ENCODE measurements at regions not wholly inside any gene's neighbourhood (a gene's known extent, or its start where the extent isn't known, plus 50 kb on each side); places are given as distances from the start of the nearest gene placed in this dataset.
"Not testable (repeated sequence)": the region's sequence is repeated elsewhere in the genome, so short reads cannot be mapped to it uniquely, and the experiment has no call there.

DNA sequence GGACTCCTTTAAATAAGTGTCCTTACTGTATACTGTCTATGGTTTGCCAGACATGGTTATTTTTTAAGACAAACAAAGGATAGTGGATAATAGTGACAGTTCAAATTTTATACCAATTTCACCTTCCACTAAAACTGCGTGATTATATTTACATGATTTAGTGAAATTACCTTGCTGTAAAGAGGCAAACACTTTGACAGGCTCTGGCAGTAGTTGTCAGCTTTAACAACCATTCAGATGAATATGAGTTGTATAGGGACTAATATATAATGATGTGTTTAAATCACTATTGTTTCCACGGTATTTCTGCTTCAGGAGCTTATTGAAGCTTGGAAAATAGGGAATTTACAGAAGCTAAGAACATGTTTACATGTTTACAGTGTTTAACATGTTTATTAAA, 1364.0 kb downstream of the FSCB start:
- no peak for DNase-seq

- no peak for DNase-seq
Observed at GRCh38 chr14:43141636-43142191, 1365.4 kb downstream of the FSCB start.

DNA sequence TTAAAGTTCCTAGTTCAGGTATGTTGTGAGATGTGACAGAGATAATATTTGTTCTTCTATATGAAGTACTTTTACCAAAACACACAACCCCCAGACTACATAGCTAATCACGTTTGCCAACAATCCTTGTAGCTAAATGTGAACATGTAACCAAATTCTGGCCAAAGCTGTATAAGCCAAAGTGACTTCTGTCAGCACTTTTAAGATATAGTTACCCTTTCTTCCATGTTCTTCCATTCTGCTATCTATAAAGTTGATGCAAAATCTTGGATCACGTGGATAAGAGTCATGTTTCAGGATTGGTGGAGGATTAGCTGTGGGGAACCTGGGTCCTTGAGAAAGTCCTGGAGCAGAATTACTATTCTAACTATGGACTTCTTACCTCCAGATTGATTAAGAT, 1366.6 kb downstream of the FSCB start:
- DNase-seq, result no peak

GRCh38 chr14:43135877-43136411, 1371.1 kb downstream of the FSCB start:
- DNase-seq, result no peak

GRCh38 chr14:43132441-43132840, 1374.6 kb downstream of the FSCB start:
- DNase-seq, result no peak

DNA sequence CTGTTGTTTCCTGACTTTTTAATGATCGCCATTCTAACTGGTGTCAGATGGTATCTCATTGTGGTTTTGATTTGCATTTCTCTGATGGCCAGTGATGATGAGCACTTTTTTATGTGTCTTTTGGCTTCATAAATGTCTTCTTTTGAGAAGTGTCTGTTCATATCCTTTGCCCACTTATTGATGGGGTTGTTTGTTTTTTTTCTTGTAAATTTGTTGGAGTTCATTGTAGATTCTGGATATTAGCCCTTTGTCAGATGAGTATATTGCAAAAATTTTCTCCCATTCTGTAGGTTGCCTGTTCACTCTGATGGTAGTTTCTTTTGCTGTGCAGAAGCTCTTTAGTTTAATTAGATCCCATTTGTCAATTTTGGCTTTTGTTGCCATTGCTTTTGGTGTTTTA, 1378.7 kb downstream of the FSCB start:
- not testable (repeated sequence) for DNase-seq

DNA sequence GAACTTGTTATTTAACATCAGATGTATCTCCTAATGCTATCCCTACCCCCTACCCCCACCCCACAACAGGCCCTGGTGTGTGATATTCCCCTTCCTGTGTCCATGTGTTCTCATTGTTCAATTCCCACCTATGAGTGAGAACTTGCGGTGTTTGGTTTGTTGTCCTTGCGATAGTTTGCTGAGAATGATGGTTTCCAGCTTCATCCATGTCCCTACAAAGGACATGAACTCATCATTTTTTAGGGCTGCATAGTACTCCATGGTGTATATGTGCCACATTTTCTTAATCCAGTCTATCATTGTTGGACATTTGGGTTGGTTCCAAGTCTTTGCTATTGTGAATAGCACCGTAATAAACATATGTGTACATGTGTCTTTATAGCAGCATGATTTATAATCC, 1379.2 kb downstream of the FSCB start:
- DNase-seq, result not testable (repeated sequence)

GRCh38 chr14:43123544-43123943, 1383.5 kb downstream of the FSCB start:
- no peak for DNase-seq

DNA sequence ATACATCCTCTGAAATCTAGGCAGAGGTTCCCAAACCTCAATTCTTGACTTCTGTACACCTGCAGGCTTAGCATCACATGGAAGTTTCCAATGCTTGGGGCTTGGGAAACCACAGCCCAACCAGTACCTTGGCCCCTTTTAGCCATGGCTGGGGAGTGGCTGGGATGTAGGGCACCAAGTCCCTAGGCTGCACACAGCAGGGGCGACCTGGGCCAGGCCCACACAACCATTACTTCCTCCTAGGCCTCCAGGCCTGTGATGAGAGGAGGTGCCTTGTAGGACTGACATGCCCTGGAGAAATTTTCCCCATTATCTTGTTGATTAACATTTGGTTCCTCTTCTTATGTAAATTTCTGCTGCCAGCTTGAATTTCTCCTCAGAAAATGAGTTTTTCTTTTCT, 1387.4 kb downstream of the FSCB start:
- no peak for DNase-seq

GRCh38 chr14:43116341-43116740, 1390.7 kb downstream of the FSCB start:
- DNase-seq, result no peak

DNA sequence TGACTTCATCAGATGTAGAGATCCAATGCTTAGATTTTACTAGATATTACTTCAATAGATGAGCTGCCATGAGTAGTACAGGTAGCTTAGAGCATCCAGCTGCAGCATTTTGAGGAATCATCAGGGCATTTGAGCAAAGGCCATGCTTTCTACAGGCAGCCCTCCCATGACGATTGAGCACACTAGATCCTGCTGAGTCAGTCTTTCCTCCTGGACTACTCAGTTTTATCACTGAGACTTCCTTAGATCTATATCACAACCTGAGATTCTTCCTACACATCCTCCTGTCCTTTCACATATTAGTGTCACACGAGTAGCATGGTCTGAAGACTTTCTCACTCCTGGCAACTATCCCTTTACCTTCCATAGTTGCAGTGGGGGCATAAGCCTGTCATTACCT, 1401.8 kb downstream of the FSCB start:
- DNase-seq, result no peak

- no peak for DNase-seq
Observed at GRCh38 chr14:43090380-43090779, 1416.7 kb downstream of the FSCB start.

- no peak for DNase-seq
Observed at GRCh38 chr14:43087666-43088065, 1419.4 kb downstream of the FSCB start.

DNA sequence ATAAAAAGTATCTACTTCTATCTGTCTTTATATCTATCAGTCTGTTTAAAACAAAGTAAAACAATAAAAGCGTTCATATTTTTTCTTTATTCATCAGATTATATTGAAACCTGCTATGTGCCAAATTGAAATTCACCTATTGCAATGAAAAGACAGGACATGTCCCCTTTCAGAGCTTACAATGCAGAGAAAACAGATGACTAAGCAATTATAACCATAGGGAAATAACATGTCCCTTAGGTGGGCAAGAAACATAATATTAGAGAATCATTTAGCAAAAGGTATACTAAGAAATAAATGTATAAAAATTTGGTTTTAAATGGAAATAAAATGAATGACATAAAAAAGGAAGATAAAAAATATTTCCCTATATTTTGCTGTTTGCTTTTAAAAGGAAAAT, 1421.3 kb downstream of the FSCB start:
- DNase-seq, result no peak

DNA sequence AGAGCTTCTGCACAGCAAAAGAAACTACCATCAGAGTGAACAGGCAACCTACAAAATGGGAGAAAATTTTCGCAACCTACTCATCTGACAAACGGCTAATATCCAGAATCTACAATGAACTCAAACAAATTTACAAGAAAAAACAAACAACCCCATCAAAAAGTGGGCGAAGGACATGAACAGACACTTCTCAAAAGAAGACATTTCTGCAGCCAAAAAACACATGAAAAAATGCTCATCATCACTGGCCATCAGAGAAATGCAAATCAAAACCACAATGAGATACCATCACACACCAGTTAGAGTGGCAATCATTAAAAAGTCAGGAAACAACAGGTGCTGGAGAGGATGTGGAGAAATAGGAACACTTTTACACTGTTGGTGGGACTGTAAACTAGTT, 1439.7 kb downstream of the FSCB start:
- DNase-seq, result not testable (repeated sequence)

DNA sequence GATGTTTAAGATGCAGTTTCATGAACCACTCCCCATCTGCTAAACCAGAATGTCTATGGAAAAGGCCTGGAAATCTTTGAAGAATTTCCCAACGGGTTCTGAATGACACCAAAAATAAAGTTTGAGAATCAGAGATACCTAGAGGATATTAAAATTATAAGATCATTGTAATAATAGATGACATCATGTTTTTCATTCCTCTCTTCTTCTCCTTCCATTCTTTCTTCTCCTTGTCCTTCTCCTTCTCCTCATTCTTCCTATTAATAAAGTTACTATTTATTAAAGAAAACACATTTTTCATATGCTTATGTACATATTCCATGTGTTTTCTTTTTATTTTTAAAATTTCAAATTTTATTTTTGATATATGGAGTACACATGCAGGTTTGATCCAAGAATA, 1449.4 kb downstream of the LRFN5 start:
- DNase-seq, result no peak

GRCh38 chr14:43052897-43053296, 1446.2 kb downstream of the LRFN5 start:
- no peak for DNase-seq

- DNase-seq, result no peak
Observed at GRCh38 chr14:43043850-43044249, 1437.2 kb downstream of the LRFN5 start.

DNA sequence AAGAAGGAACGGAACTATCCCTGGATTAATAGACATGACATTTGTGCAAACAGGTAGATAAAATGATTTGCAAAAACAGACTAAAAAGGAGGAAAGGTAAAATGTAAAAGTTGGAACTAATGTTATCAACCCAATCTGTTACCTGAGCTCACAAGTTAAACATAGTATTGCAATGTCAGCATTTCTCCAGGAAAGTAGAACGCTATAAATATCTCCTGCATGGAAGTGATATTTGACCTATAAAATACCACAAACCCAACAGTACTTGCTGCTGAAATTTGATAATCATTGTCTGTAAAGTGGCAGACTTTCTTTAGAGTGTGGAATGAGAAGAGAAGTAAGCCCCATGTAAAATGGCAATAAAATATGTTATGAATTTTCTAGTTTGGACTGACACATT, 1435.7 kb downstream of the LRFN5 start:
- DNase-seq, result no peak

- DNase-seq, result no peak
Observed at GRCh38 chr14:43041976-43042375, 1435.3 kb downstream of the LRFN5 start.

- DNase-seq, result no peak
Observed at GRCh38 chr14:43041207-43041606, 1434.5 kb downstream of the LRFN5 start.

DNA sequence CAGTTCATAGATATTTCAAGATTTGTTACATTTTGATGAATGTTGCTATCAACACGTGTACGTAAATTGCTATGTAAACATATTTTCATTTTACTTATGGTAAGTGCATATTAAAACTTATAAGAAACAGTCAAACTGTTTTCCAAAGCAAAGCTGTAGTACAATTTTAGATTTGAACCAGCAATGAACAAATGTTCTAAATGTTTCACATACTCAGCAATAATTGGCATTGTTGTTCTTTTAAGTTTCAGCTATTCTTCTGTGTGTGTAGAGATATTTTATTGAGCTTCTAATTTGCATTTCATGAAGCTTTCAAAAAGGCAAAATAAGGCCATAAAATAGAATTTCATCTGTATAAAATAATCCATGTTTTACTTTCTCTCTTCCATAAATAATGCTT, 1433.2 kb downstream of the LRFN5 start:
- DNase-seq, result no peak

- DNase-seq, result no peak
Observed at GRCh38 chr14:43031598-43031997, 1424.9 kb downstream of the LRFN5 start.

GRCh38 chr14:43022094-43022800, 1415.6 kb downstream of the LRFN5 start:
- DNase-seq, result no peak

DNA sequence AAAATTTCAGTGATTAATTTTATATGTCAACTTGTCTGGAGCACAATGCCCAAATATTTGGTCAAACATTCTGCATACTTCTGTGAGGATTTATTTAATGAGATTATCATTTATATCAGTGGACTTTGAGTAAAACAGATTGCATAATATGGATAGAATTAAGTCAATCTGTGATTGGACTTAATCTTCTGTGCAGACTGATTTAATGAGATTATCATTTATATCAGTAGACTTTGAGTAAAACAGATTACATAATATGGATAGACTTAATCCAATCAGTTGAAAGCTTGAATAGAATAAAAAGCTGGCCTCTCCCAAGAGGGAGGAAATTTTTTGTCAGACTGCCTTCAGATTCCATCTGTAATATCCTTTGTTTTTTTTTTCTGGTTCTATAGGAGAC, 1413.2 kb downstream of the LRFN5 start:
- DNase-seq, result no peak
